Hepatocyte (in vitro differentiated cells): ENCODE measurements at regions not wholly inside any gene's neighbourhood (a gene's known extent, or its start where the extent isn't known, plus 50 kb on each side); places are given as distances from the start of the nearest gene placed in this dataset.

Experiments
- DNase-seq: peaks from one replicate; pipeline ENCODE4 v3.0.0-alpha.2; 2016; ENCODE audit warnings: low spot score
- H2AFZ ChIP-seq: fragments of 200-600 bp; sonication (generic); 2 replicates; pipeline ENCODE4 v1.6.0; 2016; ENCODE audit warnings: antibody characterized with exemption, mild to moderate bottlenecking
- H3K27ac ChIP-seq: fragments of 200-600 bp; sonication (generic); 2 replicates; pipeline ENCODE4 v1.5.1; 2016; ENCODE audit warnings: mild to moderate bottlenecking
- H3K27me3 ChIP-seq: fragments of 200-600 bp; sonication (generic); 2 replicates; pipeline ENCODE4 v1.6.1; 2016
- H3K36me3 ChIP-seq: fragments of 200-600 bp; sonication (generic); replicated peaks from 2 replicates; pipeline ENCODE4 v1.5.1; 2016; ENCODE audit warnings: low read depth; ENCODE audit not compliant: insufficient read depth
- H3K4me1 ChIP-seq: fragments of 200-600 bp; sonication (generic); 2 replicates; pipeline ENCODE4 v1.5.1; 2016; ENCODE audit warnings: mild to moderate bottlenecking, moderate library complexity; ENCODE audit not compliant: insufficient read depth
- H3K4me2 ChIP-seq: fragments of 200-600 bp; sonication (generic); 2 replicates; pipeline ENCODE4 v1.6.0; 2016
- H3K4me3 ChIP-seq: fragments of 200-600 bp; sonication (generic); 2 replicates; pipeline ENCODE4 v1.5.1; 2016; ENCODE audit warnings: mild to moderate bottlenecking
- H3K79me2 ChIP-seq: fragments of 200-600 bp; sonication (generic); 2 replicates; pipeline ENCODE4 v1.6.0; 2017; ENCODE audit warnings: mild to moderate bottlenecking
- H3K9me2 ChIP-seq: fragments of 200-600 bp; sonication (generic); replicated peaks from 2 replicates; pipeline ENCODE4 v1.6.0; 2017; ENCODE audit warnings: mild to moderate bottlenecking; ENCODE audit not compliant: insufficient read depth
- H3K9me3 ChIP-seq: fragments of 200-600 bp; sonication (generic); 2 replicates; pipeline ENCODE4 v1.5.1; 2016; ENCODE audit warnings: low read depth, mild to moderate bottlenecking
- H4K20me1 ChIP-seq: fragments of 200-600 bp; sonication (generic); 2 replicates; pipeline ENCODE4 v1.6.0; 2016; ENCODE audit warnings: mild to moderate bottlenecking; ENCODE audit not compliant: insufficient read depth, poor library complexity, severe bottlenecking
- CTCF ChIP-seq: fragments of 200-600 bp; sonication (generic); IDR thresholded peaks from 2 replicates; pipeline ENCODE4 v1.5.1; 2016; ENCODE audit warnings: antibody characterized with exemption, mild to moderate bottlenecking; ENCODE audit not compliant: poor library complexity
- EZH2 ChIP-seq: fragments of 200-600 bp; sonication (generic); IDR thresholded peaks from 2 replicates; pipeline ENCODE4 v1.6.1; 2016; ENCODE audit warnings: antibody characterized with exemption, mild to moderate bottlenecking, borderline replicate concordance
- EZH2phosphoT487 ChIP-seq: fragments of 200-600 bp; sonication (generic); IDR thresholded peaks from one replicate; pipeline ENCODE4 v1.6.1; 2018; ENCODE audit warnings: antibody characterized with exemption, mild to moderate bottlenecking, low read depth, moderate library complexity; ENCODE audit not compliant: unreplicated experiment, severe bottlenecking
- WGBS: methylation state at CpG from one replicate; pipeline ENCODE4 v1.1.6; 2016; ENCODE audit warnings: low lambda C conversion rate; ENCODE audit errors: missing lambda C conversion rate; 5-methylcytosine and 5-hydroxymethylcytosine counted together

DNA sequence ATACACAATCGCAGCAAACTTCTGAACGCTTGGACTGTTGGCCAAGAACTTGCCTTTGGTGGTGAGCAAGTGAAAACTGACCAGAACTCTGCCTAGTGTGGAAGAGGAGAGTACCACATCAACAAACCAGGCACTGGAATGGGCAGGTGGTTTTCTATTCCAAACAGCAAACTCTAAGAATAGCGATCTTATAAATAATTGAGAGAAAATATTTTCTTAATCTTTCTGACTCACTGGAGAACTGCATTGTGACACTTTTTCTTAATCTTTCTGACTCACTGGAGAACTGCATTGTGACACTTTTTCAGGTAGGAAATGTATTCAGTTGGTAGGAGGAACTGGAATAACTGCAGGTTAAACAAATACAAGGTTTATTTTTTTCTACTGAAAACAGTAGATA, 57.0 kb upstream of the SORBS2 start:
- H3K27ac ChIP-seq: no peak overlapping the region

DNA sequence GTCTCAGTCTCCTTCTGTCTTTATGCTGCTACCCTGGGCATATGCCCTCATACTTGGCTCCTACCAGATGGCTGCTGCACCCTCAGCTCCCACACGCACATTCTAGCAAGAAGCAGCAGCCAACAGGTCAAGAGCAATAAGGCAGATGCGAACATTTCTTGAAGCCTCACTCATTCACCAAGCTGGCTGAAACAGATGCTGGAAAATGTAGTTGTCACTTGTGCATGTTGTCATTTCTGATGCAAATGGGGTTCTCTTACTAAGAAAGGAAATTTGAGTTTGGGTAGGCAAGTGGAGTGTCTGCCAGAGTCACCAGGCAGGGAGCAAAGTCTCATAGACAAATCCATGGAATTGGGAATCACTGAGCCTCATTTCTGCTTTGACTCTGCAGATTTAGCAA, 57.4 kb upstream of the SORBS2 start:
- H3K79me2 ChIP-seq: no peaks in the 10 kb centered on the region
- TF ChIP-seq EZH2 (no peak), EZH2phosphoT487 (no peak), CTCF (no peak)
- no peaks in the 10 kb centered on the region for H3K4me1 ChIP-seq
- no peaks in the 10 kb centered on the region for H3K9me3 ChIP-seq
- H2AFZ ChIP-seq: no peak overlapping the region
- no peak overlapping the region for H3K4me3 ChIP-seq
- no peaks in the 10 kb centered on the region for H3K27me3 ChIP-seq
- WGBS: 91% methylated on average over 2 of the region's 2 CpGs
- no peaks in the 10 kb centered on the region for H3K9me2 ChIP-seq
- no peak for DNase-seq
- H3K4me2 ChIP-seq: no peak overlapping the region
- no peaks in the 10 kb centered on the region for H3K36me3 ChIP-seq
- no peak overlapping the region for H3K27ac ChIP-seq
- H4K20me1 ChIP-seq: no peaks in the 10 kb centered on the region

More for the DNA sequence above, 57.0 kb upstream of the SORBS2 start:
- Histone ChIP-seq H4K20me1 (no peaks in the 10 kb centered on the region), H3K4me3 (no peak overlapping the region), H3K79me2 (no peaks in the 10 kb centered on the region), H3K36me3 (no peaks in the 10 kb centered on the region), H3K9me2 (no peaks in the 10 kb centered on the region), H3K27me3 (no peaks in the 10 kb centered on the region), H3K4me2 (no peak overlapping the region), H2AFZ (no peak overlapping the region), H3K4me1 (no peaks in the 10 kb centered on the region), H3K9me3 (no peaks in the 10 kb centered on the region)
- no peak for DNase-seq
- TF ChIP-seq EZH2phosphoT487 (no peak), CTCF (no peak), EZH2 (no peak)
- WGBS: 87% methylated on average over 3 of the region's 3 CpGs

GRCh38 chr4:185870366-185870765, 58.4 kb upstream of the SORBS2 start:
- no peaks in the 10 kb centered on the region for H3K27me3 ChIP-seq
- no peaks in the 10 kb centered on the region for H3K79me2 ChIP-seq
- H3K9me3 ChIP-seq: no peaks in the 10 kb centered on the region
- no peaks in the 10 kb centered on the region for H3K36me3 ChIP-seq
- TF ChIP-seq CTCF (no peak), EZH2phosphoT487 (no peak), EZH2 (no peak)
- H4K20me1 ChIP-seq: no peaks in the 10 kb centered on the region
- no peak overlapping the region for H3K27ac ChIP-seq
- no peaks in the 10 kb centered on the region for H3K9me2 ChIP-seq
- DNase-seq: no peak
- H3K4me3 ChIP-seq: no peak overlapping the region
- no peak overlapping the region for H3K4me2 ChIP-seq
- 81% methylated on average over 14 of the region's 14 CpGs for WGBS
- no peaks in the 10 kb centered on the region for H3K4me1 ChIP-seq
- H2AFZ ChIP-seq: no peak overlapping the region

DNA sequence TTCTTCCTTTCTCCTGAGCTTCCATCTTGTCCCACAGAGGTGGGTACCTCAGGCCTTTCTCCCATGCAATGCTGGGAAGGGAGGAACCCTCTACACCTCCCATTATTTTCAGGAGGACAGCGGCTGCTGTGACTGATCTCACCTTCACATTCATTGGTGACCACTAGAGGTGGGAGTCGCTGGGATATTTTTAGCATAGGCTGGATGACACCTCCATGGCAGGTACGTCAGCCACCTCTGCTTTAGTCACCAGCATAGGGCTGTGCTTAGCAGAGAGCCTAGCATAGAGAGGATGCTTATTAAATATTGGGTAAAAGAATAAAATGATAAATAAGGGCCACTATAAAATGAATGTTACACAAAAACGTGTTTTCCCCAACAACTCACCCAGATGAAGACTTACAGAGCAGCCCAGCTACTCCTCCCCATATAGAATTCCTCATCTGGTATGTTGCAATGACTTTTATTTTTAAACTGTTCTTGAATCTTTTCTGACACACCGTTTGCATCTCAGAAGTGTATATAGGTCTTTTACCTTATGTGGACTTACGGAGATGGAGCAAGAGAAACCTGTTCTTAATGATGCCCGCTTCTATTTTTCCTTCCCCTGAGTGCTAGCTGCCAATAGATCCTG, 60.9 kb upstream of the SORBS2 start:
- Histone ChIP-seq H3K36me3 (no peaks in the 10 kb centered on the region), H3K27ac (no peak overlapping the region), H4K20me1 (no peaks in the 10 kb centered on the region), H3K9me2 (no peaks in the 10 kb centered on the region), H3K9me3 (no peaks in the 10 kb centered on the region), H3K4me3 (no peak overlapping the region), H3K79me2 (no peaks in the 10 kb centered on the region), H2AFZ (no peak overlapping the region), H3K4me1 (no peaks in the 10 kb centered on the region), H3K4me2 (no peak overlapping the region), H3K27me3 (no peaks in the 10 kb centered on the region)
- TF ChIP-seq CTCF (no peak), EZH2 (no peak), EZH2phosphoT487 (no peak)
- no peak for DNase-seq
- 86% methylated on average over 7 of the region's 7 CpGs for WGBS
